IPS-18a (cell line): ENCODE measurements at regions not wholly inside any gene's neighbourhood (a gene's known extent, or its start where the extent isn't known, plus 50 kb on each side); places are given as distances from the start of the nearest gene placed in this dataset.

Source experiments
- H3K27ac ChIP-seq: one replicate; pipeline ENCODE4 v1.5.1; 2013; ENCODE audit warnings: low read length
- H3K27me3 ChIP-seq: one replicate; pipeline ENCODE4 v1.6.1; 2013; ENCODE audit warnings: mild to moderate bottlenecking, low read length; ENCODE audit not compliant: control insufficient read depth, insufficient read depth
- H3K36me3 ChIP-seq: one replicate; pipeline ENCODE4 v1.6.1; 2013; ENCODE audit warnings: low read depth, low read length; ENCODE audit not compliant: control insufficient read depth
- H3K4me1 ChIP-seq: one replicate; pipeline ENCODE4 v1.6.1; 2013; ENCODE audit warnings: low read depth, low read length; ENCODE audit not compliant: control insufficient read depth
- H3K4me3 ChIP-seq: one replicate; pipeline ENCODE4 v1.5.1; 2013; ENCODE audit warnings: low read length
- H3K9ac ChIP-seq: one replicate; pipeline ENCODE4 v1.6.1; 2013; ENCODE audit warnings: mild to moderate bottlenecking, low read length, moderate library complexity
- H3K9me3 ChIP-seq: one replicate; pipeline ENCODE4 v1.6.1; 2013; ENCODE audit warnings: low read depth, low read length; ENCODE audit not compliant: control insufficient read depth

GRCh38 chr2:150153646-150154307 lies 333.7 kb downstream of the RND3 start:
- H3K4me3 ChIP-seq: no peak overlapping the region
- no peak overlapping the region for H3K27ac ChIP-seq
- H3K9me3 ChIP-seq: no peaks in the 10 kb centered on the region
- H3K36me3 ChIP-seq: no peaks in the 10 kb centered on the region
- no peaks in the 10 kb centered on the region for H3K27me3 ChIP-seq
- no peak overlapping the region for H3K9ac ChIP-seq
- H3K4me1 ChIP-seq: no peaks in the 10 kb centered on the region

- Histone ChIP-seq H3K4me3 (no peak overlapping the region), H3K27ac (no peak overlapping the region), H3K36me3 (no peaks in the 10 kb centered on the region), H3K4me1 (no peaks in the 10 kb centered on the region), H3K9me3 (peaks cover 2% of the 10 kb centered on the region), H3K9ac (no peak overlapping the region), H3K27me3 (no peaks in the 10 kb centered on the region)
Observed at GRCh38 chr2:150152230-150152629, 335.2 kb downstream of the RND3 start.

- H3K27ac ChIP-seq: no peak overlapping the region
- no peaks in the 10 kb centered on the region for H3K4me1 ChIP-seq
- no peaks in the 10 kb centered on the region for H3K36me3 ChIP-seq
- no peak overlapping the region for H3K9ac ChIP-seq
- H3K4me3 ChIP-seq: no peak overlapping the region
- H3K9me3 ChIP-seq: peaks cover 13% of the 10 kb centered on the region
- no peaks in the 10 kb centered on the region for H3K27me3 ChIP-seq
Observed at GRCh38 chr2:150150144-150150543, 337.3 kb downstream of the RND3 start.

GRCh38 chr2:150147889-150148683 lies 339.4 kb downstream of the RND3 start:
- Histone ChIP-seq H3K9ac (no peak overlapping the region), H3K27ac (no peak overlapping the region), H3K4me1 (no peaks in the 10 kb centered on the region), H3K27me3 (no peaks in the 10 kb centered on the region), H3K36me3 (no peaks in the 10 kb centered on the region), H3K4me3 (no peak overlapping the region), H3K9me3 (peaks cover 13% of the 10 kb centered on the region)

- H3K36me3 ChIP-seq: no peaks in the 10 kb centered on the region
- H3K9me3 ChIP-seq: peaks cover 13% of the 10 kb centered on the region
- no peaks in the 10 kb centered on the region for H3K27me3 ChIP-seq
Observed at GRCh38 chr2:150146879-150147278, 340.6 kb downstream of the RND3 start.

GRCh38 chr2:150145299-150145692 lies 342.2 kb downstream of the RND3 start:
- H3K27me3 ChIP-seq: no peaks in the 10 kb centered on the region
- H3K4me1 ChIP-seq: no peaks in the 10 kb centered on the region
- no peaks in the 10 kb centered on the region for H3K36me3 ChIP-seq
- H3K9me3 ChIP-seq: peaks cover 13% of the 10 kb centered on the region
- no peak overlapping the region for H3K4me3 ChIP-seq
- no peak overlapping the region for H3K27ac ChIP-seq
- no peak overlapping the region for H3K9ac ChIP-seq

More at GRCh38 chr2:150146879-150147278, 340.6 kb downstream of the RND3 start:
- no peak overlapping the region for H3K9ac ChIP-seq
- H3K4me3 ChIP-seq: no peak overlapping the region
- no peak overlapping the region for H3K27ac ChIP-seq
- no peaks in the 10 kb centered on the region for H3K4me1 ChIP-seq

GRCh38 chr2:150144546-150145298 lies 342.7 kb downstream of the RND3 start:
- no peaks in the 10 kb centered on the region for H3K36me3 ChIP-seq
- no peaks in the 10 kb centered on the region for H3K4me1 ChIP-seq
- no peak overlapping the region for H3K27ac ChIP-seq
- H3K4me3 ChIP-seq: no peak overlapping the region
- H3K9ac ChIP-seq: no peak overlapping the region
- H3K27me3 ChIP-seq: no peaks in the 10 kb centered on the region
- peaks cover 13% of the 10 kb centered on the region for H3K9me3 ChIP-seq

- no peak overlapping the region for H3K27ac ChIP-seq
- H3K27me3 ChIP-seq: no peaks in the 10 kb centered on the region
- no peaks in the 10 kb centered on the region for H3K4me1 ChIP-seq
- peaks cover 13% of the 10 kb centered on the region for H3K9me3 ChIP-seq
- H3K9ac ChIP-seq: no peak overlapping the region
- H3K36me3 ChIP-seq: no peaks in the 10 kb centered on the region
- no peak overlapping the region for H3K4me3 ChIP-seq
Observed at GRCh38 chr2:150143087-150143536, 344.4 kb downstream of the RND3 start.

GRCh38 chr2:150142561-150142960 lies 344.9 kb downstream of the RND3 start:
- no peaks in the 10 kb centered on the region for H3K4me1 ChIP-seq
- H3K27ac ChIP-seq: no peak overlapping the region
- no peaks in the 10 kb centered on the region for H3K36me3 ChIP-seq
- H3K27me3 ChIP-seq: no peaks in the 10 kb centered on the region
- no peak overlapping the region for H3K9ac ChIP-seq
- H3K9me3 ChIP-seq: peaks cover 13% of the 10 kb centered on the region
- no peak overlapping the region for H3K4me3 ChIP-seq

GRCh38 chr2:150141226-150142001 lies 346.1 kb downstream of the RND3 start:
- peaks cover 4% of the 10 kb centered on the region for H3K9me3 ChIP-seq
- no peak overlapping the region for H3K27ac ChIP-seq
- H3K9ac ChIP-seq: no peak overlapping the region
- H3K4me1 ChIP-seq: no peaks in the 10 kb centered on the region
- no peak overlapping the region for H3K4me3 ChIP-seq
- H3K27me3 ChIP-seq: no peaks in the 10 kb centered on the region
- H3K36me3 ChIP-seq: no peaks in the 10 kb centered on the region

- no peak overlapping the region for H3K9ac ChIP-seq
- H3K27ac ChIP-seq: no peak overlapping the region
- no peaks in the 10 kb centered on the region for H3K9me3 ChIP-seq
- H3K27me3 ChIP-seq: no peaks in the 10 kb centered on the region
- no peaks in the 10 kb centered on the region for H3K36me3 ChIP-seq
- H3K4me3 ChIP-seq: no peak overlapping the region
- H3K4me1 ChIP-seq: no peaks in the 10 kb centered on the region
Observed at GRCh38 chr2:150140777-150141176, 346.7 kb downstream of the RND3 start.
